ENCODE measurements at regions not wholly inside any gene's neighbourhood (a gene's known extent, or its start where the extent isn't known, plus 50 kb on each side); places are given as distances from the start of the nearest gene placed in this dataset.

- no peak for DNase-seq
- in situ Hi-C loops (cut with HindIII; ENCODE audit: low pct_ligation_motif_present, low sequenced_read_pairs), result no loop called here
- Histone ChIP-seq H3K36me3 (replicated peaks) (no peaks in the 10 kb centered on the region), H3K27ac (no peak overlapping the region), H3K4me3 (ENCODE audit: low read depth, low read length) (no peak overlapping the region), H3K27me3 (replicated peaks) (no peaks in the 10 kb centered on the region)
- TF ChIP-seq CTCF (IDR thresholded peaks at IDR 0.05; ENCODE audit: low read depth, low read length, missing control alignments), result no peak
Observed at GRCh38 chrX:125004799-125005198, 314.9 kb upstream of the TEX13C start.

- in situ Hi-C loops (cut with HindIII; ENCODE audit: low pct_ligation_motif_present, low sequenced_read_pairs), result no loop called here
- TF ChIP-seq CTCF (IDR thresholded peaks at IDR 0.05; ENCODE audit: low read depth, low read length, missing control alignments), result no peak
- no peak for DNase-seq
Observed at GRCh38 chrX:125005863-125006262, 313.8 kb upstream of the TEX13C start.

GRCh38 chrX:125006704-125007103 lies 313.0 kb upstream of the TEX13C start:
- TF ChIP-seq CTCF (IDR thresholded peaks at IDR 0.05; ENCODE audit: low read depth, low read length, missing control alignments), result no peak
- in situ Hi-C loops (cut with HindIII; ENCODE audit: low pct_ligation_motif_present, low sequenced_read_pairs), result no loop called here
- no peak overlapping the region for H3K27ac ChIP-seq
- no peaks in the 10 kb centered on the region for H3K36me3 ChIP-seq (replicated peaks)
- H3K27me3 ChIP-seq (replicated peaks), result no peaks in the 10 kb centered on the region
- no peak overlapping the region for H3K4me3 ChIP-seq (ENCODE audit: low read depth, low read length)
- DNase-seq, result no peak

More at GRCh38 chrX:125005863-125006262, 313.8 kb upstream of the TEX13C start:
- Histone ChIP-seq H3K4me3 (ENCODE audit: low read depth, low read length) (no peak overlapping the region), H3K27me3 (replicated peaks) (no peaks in the 10 kb centered on the region), H3K27ac (no peak overlapping the region), H3K36me3 (replicated peaks) (no peaks in the 10 kb centered on the region)

- Histone ChIP-seq H3K4me3 (ENCODE audit: low read depth, low read length) (no peak overlapping the region), H3K27ac (no peak overlapping the region), H3K36me3 (replicated peaks) (no peaks in the 10 kb centered on the region), H3K27me3 (replicated peaks) (no peaks in the 10 kb centered on the region)
- in situ Hi-C loops (cut with HindIII; ENCODE audit: low pct_ligation_motif_present, low sequenced_read_pairs), result no loop called here
- DNase-seq, result no peak
- TF ChIP-seq CTCF (IDR thresholded peaks at IDR 0.05; ENCODE audit: low read depth, low read length, missing control alignments), result no peak
Observed at GRCh38 chrX:125012585-125012984, 307.1 kb upstream of the TEX13C start.

GRCh38 chrX:125029131-125029530 lies 290.5 kb upstream of the TEX13C start:
- no peaks in the 10 kb centered on the region for H3K36me3 ChIP-seq (replicated peaks)
- TF ChIP-seq CTCF (IDR thresholded peaks at IDR 0.05; ENCODE audit: low read depth, low read length, missing control alignments), result no peak
- no peak overlapping the region for H3K27ac ChIP-seq
- in situ Hi-C loops (cut with HindIII; ENCODE audit: low pct_ligation_motif_present, low sequenced_read_pairs), result no loop called here
- H3K27me3 ChIP-seq (replicated peaks), result no peaks in the 10 kb centered on the region
- DNase-seq, result no peak
- no peak overlapping the region for H3K4me3 ChIP-seq (ENCODE audit: low read depth, low read length)

Measured in brain microvascular endothelial cell (primary cell).